ENCODE measurements at regions not wholly inside any gene's neighbourhood (a gene's known extent, or its start where the extent isn't known, plus 50 kb on each side); places are given as distances from the start of the nearest gene placed in this dataset.

- no peak overlapping the region for H3K4me3 ChIP-seq (ENCODE audit: low read depth, low read length)
- peak; percentile 33 for DNase-seq (ENCODE audit: low read depth, low spot score)
- TF ChIP-seq CTCF (IDR thresholded peaks at IDR 0.05; ENCODE audit: insufficient read depth, low read length, missing control alignments), result no peak
- CTCF ChIA-PET, result no interaction called here
- POLR2A ChIA-PET, result interaction anchor here (0.8 kb wide), 1 partner anchor 36 kb away, joined by 3 read pairs; no protein-coding TSS in a partner anchor
Measured at GRCh38 chr4:145315811-145316225, 135.4 kb upstream of the OTUD4 start.

GRCh38 chr4:145308598-145308997, 128.2 kb upstream of the OTUD4 start:
- ChIA-PET POLR2A (no interaction called here), CTCF (interaction anchor here (1.2 kb wide), 1 partner anchor 16 kb away, joined by 3 read pairs; no protein-coding TSS in a partner anchor)
- no peak overlapping the region for H3K4me3 ChIP-seq (ENCODE audit: low read depth, low read length)
- no peak for DNase-seq (ENCODE audit: low read depth, low spot score)
- no peak for TF ChIP-seq CTCF (IDR thresholded peaks at IDR 0.05; ENCODE audit: insufficient read depth, low read length, missing control alignments)

GRCh38 chr4:145307763-145308430, 127.5 kb upstream of the OTUD4 start:
- ChIA-PET POLR2A (no interaction called here), CTCF (interaction anchor here (1.2 kb wide), 1 partner anchor 17 kb away, joined by 3 read pairs; no protein-coding TSS in a partner anchor)
- TF ChIP-seq CTCF (IDR thresholded peaks at IDR 0.05; ENCODE audit: insufficient read depth, low read length, missing control alignments), result no peak
- DNase-seq (ENCODE audit: low read depth, low spot score), result no peak
- H3K4me3 ChIP-seq (ENCODE audit: low read depth, low read length), result no peak overlapping the region

- DNase-seq (ENCODE audit: low read depth, low spot score), result no peak
- no peak for TF ChIP-seq CTCF (IDR thresholded peaks at IDR 0.05; ENCODE audit: insufficient read depth, low read length, missing control alignments)
- H3K4me3 ChIP-seq (ENCODE audit: low read depth, low read length), result no peak overlapping the region
- ChIA-PET POLR2A (no interaction called here), CTCF (no interaction called here)
Measured at GRCh38 chr4:145307120-145307519, 126.7 kb upstream of the OTUD4 start.

GRCh38 chr4:145302725-145303124, 122.3 kb upstream of the OTUD4 start:
- TF ChIP-seq CTCF (IDR thresholded peaks at IDR 0.05; ENCODE audit: insufficient read depth, low read length, missing control alignments), result no peak
- ChIA-PET CTCF (interaction anchor here (1.0 kb wide), 1 partner anchor 16 kb away, joined by 3 read pairs; no protein-coding TSS in a partner anchor), POLR2A (no interaction called here)
- H3K4me3 ChIP-seq (ENCODE audit: low read depth, low read length), result no peak overlapping the region
- DNase-seq (ENCODE audit: low read depth, low spot score), result no peak

- DNase-seq (ENCODE audit: low read depth, low spot score), result no peak
- POLR2A ChIA-PET, result no interaction called here
Measured at GRCh38 chr4:145301386-145302080, 121.1 kb upstream of the OTUD4 start.

More at GRCh38 chr4:145301386-145302080, 121.1 kb upstream of the OTUD4 start:
- CTCF ChIA-PET, result interaction anchor here (1.1 kb wide), 1 partner anchor 10 kb away, joined by 3 read pairs; no protein-coding TSS in a partner anchor
- no peak overlapping the region for H3K4me3 ChIP-seq (ENCODE audit: low read depth, low read length)
- no peak for TF ChIP-seq CTCF (IDR thresholded peaks at IDR 0.05; ENCODE audit: insufficient read depth, low read length, missing control alignments)
